MCF 10A (cell line): ENCODE measurements at regions not wholly inside any gene's neighbourhood (a gene's known extent, or its start where the extent isn't known, plus 50 kb on each side); places are given as distances from the start of the nearest gene placed in this dataset.

ENCODE experiments used
- BruUV-seq: library from RNA; stranded (reverse); fragments of 400-500 nt; replicated peaks from 2 replicates; lab custom pipeline; 2021; lab: Mats Ljungman, UMichigan
- CTCF ChIA-PET: fragments of 300-600 bp; sonication (Branson Sonifier 250); formaldehyde crosslinking; extraction: SDS; loops from one replicate; lab custom pipeline; 2021; ENCODE audit warnings: antibody characterized with exemption, inconsistent platforms; lab: Yijun Ruan, JAX
- POLR2A ChIA-PET: fragments of 300-600, 350-650 bp; sonication (Branson Sonifier 250); formaldehyde crosslinking; extraction: SDS; loops from one replicate; lab custom pipeline; 2020; ENCODE audit warnings: antibody characterized with exemption, inconsistent platforms; lab: Yijun Ruan, JAX
- DNase-seq: peaks from one replicate; pipeline ENCODE4 v3.0.0-alpha.2; 2018; ENCODE audit not compliant: unreplicated experiment
- H3K27ac Mint-ChIP-seq: one replicate; pipeline ENCODE4 v1.8.0; 2022; ENCODE audit warnings: mild to moderate bottlenecking, low read depth, mixed read lengths; ENCODE audit not compliant: unreplicated experiment
- H3K27me3 Mint-ChIP-seq: one replicate; pipeline ENCODE4 v1.8.0; 2022; ENCODE audit warnings: mixed read lengths; ENCODE audit not compliant: insufficient read depth, unreplicated experiment
- H3K36me3 Mint-ChIP-seq: one replicate; pipeline ENCODE4 v1.8.0; 2022; ENCODE audit warnings: mild to moderate bottlenecking, moderate library complexity, mixed read lengths; ENCODE audit not compliant: insufficient read depth, unreplicated experiment
- H3K4me1 Mint-ChIP-seq: one replicate; pipeline ENCODE4 v1.8.0; 2022; ENCODE audit warnings: mixed read lengths; ENCODE audit not compliant: insufficient read depth, unreplicated experiment
- H3K4me3 Mint-ChIP-seq: one replicate; pipeline ENCODE4 v1.8.0; 2022; ENCODE audit warnings: mild to moderate bottlenecking, moderate library complexity, mixed read lengths; ENCODE audit not compliant: unreplicated experiment
- H3K9me3 Mint-ChIP-seq: one replicate; pipeline ENCODE4 v1.8.0; 2022; ENCODE audit warnings: mixed read lengths; ENCODE audit not compliant: unreplicated experiment
- intact Hi-C: fragments of 100-400 bp; cut with micrococcal nuclease; formaldehyde crosslinking; loops from 2 replicates; pipeline ENCODE4 v1.14.1; 2022
- TF ChIP-seq, protein P1 (sequence below): fragments of 200-600 bp; IDR thresholded peaks from one replicate; pipeline ENCODE4 v1.8.0; 2022; ENCODE audit warnings: antibody characterized with exemption, mild to moderate bottlenecking; ENCODE audit not compliant: unreplicated experiment

DNA sequence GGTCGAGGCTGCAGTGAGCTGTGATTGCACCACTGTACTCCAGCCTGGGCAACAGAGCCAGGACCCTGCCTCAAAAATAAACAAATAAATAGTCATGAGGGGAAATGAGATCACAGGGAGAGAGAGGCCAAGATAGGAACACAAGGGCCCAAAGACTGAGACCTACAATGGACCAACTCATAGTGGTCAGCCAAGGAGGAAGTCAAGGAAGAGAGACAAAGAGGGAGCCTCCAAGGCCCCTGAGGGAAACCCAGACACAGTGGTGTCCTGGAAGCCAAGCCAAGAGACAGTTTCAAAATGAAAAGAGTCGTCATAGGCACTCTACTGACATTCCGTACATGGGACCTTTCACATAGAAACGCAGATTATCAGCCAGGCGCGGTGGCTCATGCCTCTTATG, 153.3 kb downstream of the BCOR start:
- H3K27ac Mint-ChIP-seq = no peak overlapping the region
- H3K4me3 Mint-ChIP-seq = no peak overlapping the region
- BruUV-seq = no TSS peak
- H3K27me3 Mint-ChIP-seq = peaks cover 56% of the 10 kb centered on the region
- H3K9me3 Mint-ChIP-seq = peaks cover 21% of the 10 kb centered on the region
- CTCF ChIA-PET = no interaction called here
- H3K4me1 Mint-ChIP-seq = no peaks in the 10 kb centered on the region
- DNase-seq = no peak
- POLR2A ChIA-PET = no interaction called here
- intact Hi-C loops = no loop called here
- TF ChIP-seq, protein P1, sequence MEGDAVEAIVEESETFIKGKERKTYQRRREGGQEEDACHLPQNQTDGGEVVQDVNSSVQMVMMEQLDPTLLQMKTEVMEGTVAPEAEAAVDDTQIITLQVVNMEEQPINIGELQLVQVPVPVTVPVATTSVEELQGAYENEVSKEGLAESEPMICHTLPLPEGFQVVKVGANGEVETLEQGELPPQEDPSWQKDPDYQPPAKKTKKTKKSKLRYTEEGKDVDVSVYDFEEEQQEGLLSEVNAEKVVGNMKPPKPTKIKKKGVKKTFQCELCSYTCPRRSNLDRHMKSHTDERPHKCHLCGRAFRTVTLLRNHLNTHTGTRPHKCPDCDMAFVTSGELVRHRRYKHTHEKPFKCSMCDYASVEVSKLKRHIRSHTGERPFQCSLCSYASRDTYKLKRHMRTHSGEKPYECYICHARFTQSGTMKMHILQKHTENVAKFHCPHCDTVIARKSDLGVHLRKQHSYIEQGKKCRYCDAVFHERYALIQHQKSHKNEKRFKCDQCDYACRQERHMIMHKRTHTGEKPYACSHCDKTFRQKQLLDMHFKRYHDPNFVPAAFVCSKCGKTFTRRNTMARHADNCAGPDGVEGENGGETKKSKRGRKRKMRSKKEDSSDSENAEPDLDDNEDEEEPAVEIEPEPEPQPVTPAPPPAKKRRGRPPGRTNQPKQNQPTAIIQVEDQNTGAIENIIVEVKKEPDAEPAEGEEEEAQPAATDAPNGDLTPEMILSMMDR = no peak
- H3K36me3 Mint-ChIP-seq = no peaks in the 10 kb centered on the region

GRCh38 chrX:39945709-39946108, 152.0 kb downstream of the BCOR start:
- TF ChIP-seq, protein P1 = no peak
- Mint-ChIP-seq H3K4me3 (no peak overlapping the region), H3K4me1 (no peaks in the 10 kb centered on the region), H3K36me3 (no peaks in the 10 kb centered on the region), H3K9me3 (peaks cover 21% of the 10 kb centered on the region), H3K27ac (no peak overlapping the region), H3K27me3 (peaks cover 59% of the 10 kb centered on the region)
- intact Hi-C loops = no loop called here
- BruUV-seq = no TSS peak
- CTCF ChIA-PET = interaction anchor here (0.7 kb wide), 1 partner anchor 699 kb away, joined by 3 read pairs; no protein-coding TSS in a partner anchor
- DNase-seq = no peak
- POLR2A ChIA-PET = no interaction called here

DNA sequence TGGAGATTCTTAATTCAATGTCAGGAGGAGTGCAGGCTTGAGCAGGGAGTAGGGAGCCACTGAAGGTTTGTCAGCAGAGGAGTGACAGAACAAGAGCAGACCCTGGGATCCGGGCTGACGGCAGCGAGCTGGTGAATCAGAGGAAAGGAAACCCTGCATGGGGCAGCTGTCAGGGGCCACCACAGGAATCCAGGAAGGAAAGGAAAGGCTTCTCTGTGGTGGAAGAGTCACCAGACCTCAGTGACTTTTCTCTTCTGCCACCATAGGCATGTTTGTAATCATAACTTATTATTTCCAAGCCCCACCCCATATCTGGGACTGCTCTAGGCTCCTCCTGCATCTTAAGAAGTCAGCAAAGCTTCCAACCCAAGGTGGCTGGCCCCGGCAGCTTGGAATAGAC, 150.9 kb downstream of the BCOR start:
- intact Hi-C loops = no loop called here
- Mint-ChIP-seq H3K9me3 (peaks cover 21% of the 10 kb centered on the region), H3K27me3 (peaks cover 59% of the 10 kb centered on the region), H3K27ac (no peak overlapping the region), H3K36me3 (no peaks in the 10 kb centered on the region), H3K4me3 (no peak overlapping the region), H3K4me1 (no peaks in the 10 kb centered on the region)
- no TSS peak for BruUV-seq
- no peak for DNase-seq
- ChIA-PET POLR2A (no interaction called here), CTCF (no interaction called here)
- TF ChIP-seq, protein P1 = no peak

DNA sequence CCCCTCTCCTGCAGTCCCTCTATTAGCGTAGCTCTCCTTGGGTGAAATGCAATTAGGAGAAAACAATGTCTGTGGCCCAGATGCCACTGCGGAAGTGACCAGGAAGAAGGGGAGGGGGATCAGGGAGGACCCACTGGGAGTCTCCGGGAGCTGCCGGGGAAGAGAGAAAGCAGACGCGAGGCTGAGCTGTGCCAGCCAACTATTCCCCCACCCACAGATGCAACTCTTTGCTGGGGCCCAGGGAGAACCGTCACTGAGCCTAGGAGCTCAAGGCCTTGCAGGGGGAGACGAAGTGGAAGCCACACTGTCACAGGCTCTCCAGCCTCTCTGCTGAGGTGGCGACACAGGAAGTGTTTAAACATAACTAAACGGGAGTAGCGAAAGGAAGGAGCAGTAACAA, 149.2 kb downstream of the BCOR start:
- Mint-ChIP-seq H3K27ac (no peak overlapping the region), H3K4me1 (peaks cover 3% of the 10 kb centered on the region), H3K9me3 (peaks cover 8% of the 10 kb centered on the region), H3K27me3 (peaks cover 43% of the 10 kb centered on the region), H3K4me3 (no peak overlapping the region), H3K36me3 (no peaks in the 10 kb centered on the region)
- TF ChIP-seq, protein P1 = no peak
- intact Hi-C loops = no loop called here
- BruUV-seq = no TSS peak
- DNase-seq = no peak
- ChIA-PET CTCF (no interaction called here), POLR2A (interaction anchor here (1.2 kb wide), 1 partner anchor 40 kb away, joined by 4 read pairs; no protein-coding TSS in a partner anchor)
